ENCODE measurements at regions not wholly inside any gene's neighbourhood (a gene's known extent, or its start where the extent isn't known, plus 50 kb on each side); places are given as distances from the start of the nearest gene placed in this dataset.
A peak's percentile ranks its signal among the peaks of the same experiment; 100 is the strongest.

DNA sequence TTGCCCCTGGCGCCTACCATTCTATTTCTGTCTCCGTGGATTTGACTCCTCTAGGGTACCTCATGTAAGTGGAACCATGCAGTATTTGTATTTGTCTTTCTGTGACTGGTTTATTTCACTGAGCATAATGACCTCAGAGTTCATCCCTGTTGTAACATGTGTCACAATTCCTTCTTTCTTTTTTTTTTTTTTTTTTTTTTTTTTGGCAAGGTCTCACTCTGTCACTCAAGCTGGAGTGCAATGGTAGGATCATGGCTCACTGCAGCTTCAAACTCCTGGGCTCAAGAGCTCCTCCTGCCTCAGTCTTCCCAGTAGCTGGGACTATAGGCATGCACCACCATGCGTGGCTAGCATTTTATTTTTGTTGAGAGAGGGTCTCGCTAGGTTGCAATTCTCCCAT, 74.0 kb upstream of the SEPTIN5 start:
- DNase-seq (ENCODE audit: low read depth in 2 of 2) = no peak

DNA sequence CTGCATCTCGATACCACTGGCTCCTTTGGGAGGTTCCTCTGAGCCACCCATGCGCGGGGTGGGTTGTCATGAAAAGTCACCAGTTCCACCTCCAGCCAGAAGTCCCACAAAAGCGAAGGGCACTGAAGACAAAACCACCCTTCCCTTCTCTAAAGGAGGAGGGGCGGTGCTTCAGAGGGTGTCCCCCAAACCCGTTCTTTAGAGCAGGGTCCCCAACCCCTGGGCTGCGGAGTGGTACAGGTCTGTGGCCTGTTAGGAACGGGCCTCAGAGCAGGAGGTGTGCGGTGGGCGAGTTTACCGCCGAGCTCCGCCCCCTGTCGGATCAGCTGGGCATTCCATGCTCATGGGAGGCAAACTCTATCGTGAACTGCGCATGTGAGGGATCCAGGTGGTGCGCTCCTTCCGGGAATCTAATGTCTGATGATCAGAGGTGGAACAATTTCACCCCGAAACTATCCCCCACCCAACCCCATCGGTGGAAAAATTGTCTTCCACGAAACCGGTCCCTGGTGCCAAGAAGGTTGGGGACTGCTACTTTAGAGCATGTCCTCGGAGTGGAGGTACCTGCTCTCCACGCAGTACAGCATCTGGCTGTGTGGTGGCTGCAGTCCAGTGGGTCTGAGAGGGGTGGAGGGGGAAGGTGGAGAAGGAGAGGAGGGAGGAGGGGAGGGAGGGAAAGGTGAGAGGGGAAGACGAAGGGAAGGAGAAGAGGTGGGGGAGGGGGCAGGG, 72.9 kb upstream of the SEPTIN5 start:
- peak; percentile 11 to 62 for DNase-seq (ENCODE audit: low read depth in 2 of 2)

- no peak for DNase-seq (ENCODE audit: low read depth in 2 of 2)
Observed at GRCh38 chr22:19641983-19642451, 72.3 kb upstream of the SEPTIN5 start.

- DNase-seq (ENCODE audit: low read depth in 2 of 2) = peak in 1 of 2 donors; percentile 72
Observed at GRCh38 chr22:19643448-19644313, 70.6 kb upstream of the SEPTIN5 start.

DNA sequence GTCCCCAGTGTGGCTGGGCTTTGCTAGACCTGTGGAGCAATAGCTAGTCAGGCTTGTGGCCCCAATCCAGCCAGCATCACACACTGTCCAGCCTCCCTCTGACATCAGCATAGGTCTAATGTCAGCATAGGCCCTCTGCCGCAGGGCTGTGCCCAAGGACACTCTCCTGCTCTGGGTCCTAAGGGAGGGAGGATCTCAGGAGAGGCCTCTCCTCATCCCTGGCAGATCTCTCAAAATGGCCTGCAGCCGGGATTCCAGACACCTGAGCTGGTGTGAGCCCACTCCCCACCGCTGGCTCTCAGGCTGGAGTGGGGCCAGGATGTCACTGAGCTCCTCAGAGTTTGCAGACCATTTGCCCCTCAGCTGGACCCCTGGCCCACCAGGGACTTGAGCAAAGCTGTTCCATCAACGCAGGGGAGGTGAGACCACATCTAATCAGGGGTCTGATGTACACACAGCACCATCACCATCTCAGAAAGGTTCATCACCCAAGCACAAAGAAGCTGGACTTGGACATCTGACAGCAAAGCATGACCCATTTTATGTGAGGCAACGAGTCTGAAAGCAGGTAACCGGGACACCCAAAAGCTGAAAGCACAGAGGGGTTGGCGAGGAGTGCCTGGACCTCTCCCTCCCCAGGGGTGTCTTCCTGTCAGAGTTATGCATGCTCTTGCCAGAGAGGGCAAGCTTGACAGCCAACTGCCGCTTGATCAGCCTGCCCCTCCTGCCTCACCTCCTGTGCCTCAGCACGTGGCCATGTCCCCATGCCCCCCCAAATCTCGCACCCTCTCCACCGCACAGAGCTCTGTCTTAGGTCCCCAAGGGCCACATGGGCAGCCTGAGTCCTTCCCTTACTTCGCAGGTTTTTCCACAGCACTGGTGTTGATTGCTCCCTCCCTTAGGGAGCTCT, 69.7 kb upstream of the SEPTIN5 start:
- peak in 1 of 2 donors; percentile 44 for DNase-seq (ENCODE audit: low read depth in 2 of 2)

DNA sequence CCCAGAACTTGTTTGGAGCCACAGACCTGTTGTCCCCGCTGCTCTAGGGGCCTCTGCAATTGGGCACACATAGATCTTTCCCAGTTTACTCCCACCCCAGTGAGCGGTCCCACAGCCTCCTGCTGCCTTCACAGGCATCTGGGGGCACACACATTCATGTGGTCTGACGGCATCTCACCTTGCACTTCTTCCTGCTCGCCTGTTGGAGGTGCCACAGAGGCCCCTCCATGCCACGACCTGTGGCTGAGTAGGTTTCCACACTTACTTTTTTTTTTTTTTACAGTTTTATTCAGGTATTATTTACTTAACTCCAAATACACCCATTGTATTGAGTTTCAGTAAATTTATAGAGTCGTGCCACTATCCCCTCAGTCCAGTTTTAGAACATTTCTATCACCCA, 68.9 kb upstream of the SEPTIN5 start:
- no peak for DNase-seq (ENCODE audit: low read depth in 2 of 2)

DNA sequence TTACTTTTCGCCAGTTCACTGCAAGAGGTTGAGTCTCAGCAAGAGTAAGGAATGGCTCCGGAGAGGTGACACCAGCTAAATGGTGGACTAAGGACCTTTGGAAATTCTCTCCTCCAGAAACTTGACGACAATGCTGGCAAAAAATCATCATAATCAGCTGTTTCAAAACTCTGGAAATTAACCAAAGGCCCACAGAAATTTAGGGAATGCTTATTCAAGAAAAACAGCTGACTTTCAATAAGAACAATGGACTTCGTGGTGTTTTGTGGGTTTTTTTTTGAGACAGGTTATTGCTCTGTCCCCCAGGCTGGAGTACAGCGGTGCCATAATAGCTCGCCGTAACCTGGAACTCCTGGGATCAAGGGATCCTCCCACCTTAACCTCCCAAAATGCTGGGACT, 68.4 kb upstream of the SEPTIN5 start:
- no peak for DNase-seq (ENCODE audit: low read depth in 2 of 2)

GRCh38 chr22:19646383-19646782, 67.9 kb upstream of the SEPTIN5 start:
- DNase-seq (ENCODE audit: low read depth in 2 of 2) = no peak

DNA sequence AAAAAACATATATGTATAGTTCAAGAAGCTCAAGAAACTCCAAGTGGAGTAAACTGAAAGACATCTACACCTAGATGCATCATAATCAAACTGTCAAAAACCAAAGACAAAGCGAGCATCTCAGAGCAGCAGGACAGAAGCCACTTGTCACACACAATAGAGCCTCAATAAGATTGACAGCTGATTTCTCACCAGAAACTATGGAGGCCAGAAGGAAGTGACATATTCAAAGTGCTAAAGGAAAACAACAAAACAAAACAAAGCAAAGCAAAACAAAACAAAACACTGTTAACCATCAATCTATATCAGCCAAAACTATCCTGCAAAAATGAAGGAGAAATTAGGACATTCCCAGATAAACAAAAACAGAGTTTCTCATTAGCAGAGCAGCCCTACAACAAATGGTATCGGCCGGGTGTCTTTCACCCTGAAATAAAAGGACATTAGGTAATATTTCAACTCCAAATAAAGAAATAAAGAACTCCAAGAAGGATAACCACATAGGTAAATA, 65.8 kb upstream of the SEPTIN5 start:
- no peak for DNase-seq (ENCODE audit: low read depth in 2 of 2)

DNA sequence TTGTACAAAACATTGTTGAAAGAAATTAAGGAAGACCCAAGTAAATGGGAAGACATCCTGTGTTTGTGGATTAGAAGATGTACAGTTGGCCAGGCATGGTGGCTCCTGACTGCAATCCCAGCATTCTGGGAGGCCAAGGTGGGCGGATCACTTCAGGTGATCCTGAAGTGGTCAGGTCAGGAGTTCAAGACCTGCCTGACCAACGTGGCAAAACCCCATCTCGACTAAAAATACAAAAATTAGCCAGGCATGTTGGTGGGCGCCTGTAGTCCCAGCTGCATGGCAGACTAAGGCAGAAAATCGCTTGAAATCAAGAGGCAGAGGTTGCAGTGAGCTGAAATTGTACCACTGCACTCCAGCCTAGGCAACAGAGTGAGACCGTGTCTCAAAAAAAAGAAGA, 62.0 kb upstream of the SEPTIN5 start:
- no peak for DNase-seq (ENCODE audit: low read depth in 2 of 2)

GRCh38 chr22:19654338-19654987, 59.8 kb upstream of the SEPTIN5 start:
- no peak for DNase-seq (ENCODE audit: low read depth in 2 of 2)

GRCh38 chr22:19655399-19655798, 58.9 kb upstream of the SEPTIN5 start:
- no peak for DNase-seq (ENCODE audit: low read depth in 2 of 2)

GRCh38 chr22:19656541-19657251, 57.6 kb upstream of the SEPTIN5 start:
- DNase-seq (ENCODE audit: low read depth in 2 of 2) = no peak

DNA sequence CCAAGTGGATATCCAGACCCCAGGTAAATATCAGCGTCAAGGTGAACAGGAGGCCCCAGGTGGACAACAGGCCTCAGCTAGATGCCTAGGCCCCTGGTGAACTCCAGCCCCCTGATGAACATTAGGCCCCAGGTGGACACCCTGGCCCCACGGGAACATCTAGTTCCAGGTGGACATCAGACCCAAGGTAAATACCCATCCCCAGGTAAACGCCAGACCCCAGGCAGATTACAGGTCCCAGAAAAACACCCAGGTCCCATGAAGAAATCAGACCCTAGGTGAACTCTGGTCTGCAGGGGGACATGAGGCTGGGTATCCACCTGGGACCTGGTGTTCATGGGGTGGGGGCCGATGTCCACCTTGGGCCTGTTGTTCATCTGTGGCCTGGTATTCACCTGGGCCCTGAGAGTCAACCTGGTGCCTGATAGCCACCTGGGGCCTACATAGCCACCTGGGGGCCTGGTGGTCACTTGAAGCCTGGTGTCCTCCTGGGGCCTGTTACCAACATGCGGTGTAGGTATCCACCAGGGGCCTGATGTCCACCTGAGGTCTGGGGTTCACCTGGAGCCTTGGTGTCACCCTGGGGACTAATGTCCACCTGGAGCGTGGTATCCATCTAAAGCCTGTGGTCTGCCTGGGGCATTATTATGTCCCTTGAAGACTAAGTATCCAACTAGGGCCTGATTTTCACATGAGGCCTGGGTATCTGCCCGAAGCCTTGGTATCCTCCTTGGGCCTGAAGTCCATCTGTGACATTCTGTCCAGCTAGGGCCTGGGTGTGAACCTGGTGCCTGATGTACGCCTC, 56.8 kb upstream of the SEPTIN5 start:
- no peak for DNase-seq (ENCODE audit: low read depth in 2 of 2)

GRCh38 chr22:19658057-19658966, 56.0 kb upstream of the SEPTIN5 start:
- no peak for DNase-seq (ENCODE audit: low read depth in 2 of 2)

DNA sequence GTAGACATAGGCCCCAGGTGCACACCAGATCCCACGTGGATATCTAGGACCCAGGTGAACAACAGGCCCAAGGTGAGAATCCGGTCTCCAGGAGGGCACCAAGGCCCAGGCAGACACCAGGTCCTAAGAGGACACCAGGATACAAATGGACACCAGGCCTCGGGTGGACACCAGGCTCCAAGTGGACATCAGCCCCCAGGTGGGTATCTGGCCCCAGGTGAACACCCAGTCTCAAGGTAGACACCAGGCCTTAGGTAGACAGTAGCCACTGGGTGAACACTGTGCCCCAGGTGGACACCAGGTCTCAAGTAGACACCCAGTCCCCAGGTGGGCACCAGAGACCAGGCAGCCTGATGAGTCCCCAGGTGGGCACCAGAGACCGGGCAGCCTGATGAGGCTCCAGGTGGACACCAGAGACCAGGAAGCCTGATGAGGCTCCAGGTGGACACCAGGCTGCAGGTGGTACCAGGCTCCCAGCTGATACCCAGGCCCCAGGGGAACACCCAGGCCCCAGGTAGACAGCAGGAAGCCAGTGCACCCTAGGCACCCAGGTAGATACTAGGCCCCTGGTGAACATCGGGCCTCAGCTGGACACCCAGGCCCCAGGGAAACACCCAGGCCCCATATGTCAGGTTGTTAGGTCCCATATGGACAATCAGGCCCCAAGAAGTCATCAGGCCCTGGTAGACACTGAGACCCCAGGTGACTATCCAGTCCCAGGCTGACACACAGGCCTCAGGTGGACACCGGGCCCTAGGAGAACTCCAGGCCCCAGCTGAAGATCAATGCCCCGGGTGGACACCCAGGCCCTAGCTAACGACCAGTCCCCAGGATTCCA, 55.1 kb upstream of the SEPTIN5 start:
- no peak for DNase-seq (ENCODE audit: low read depth in 2 of 2)

- no peak for DNase-seq (ENCODE audit: low read depth in 2 of 2)
Observed at GRCh38 chr22:19659805-19660345, 54.4 kb upstream of the SEPTIN5 start.
